H9 (cell line): ENCODE measurements at regions not wholly inside any gene's neighbourhood (a gene's known extent, or its start where the extent isn't known, plus 50 kb on each side); places are given as distances from the start of the nearest gene placed in this dataset.

Experiments used
- DNase-seq: peaks from one replicate; pipeline ENCODE4 v3.0.0-alpha.2; 2017
- H2AFZ ChIP-seq: one replicate; pipeline ENCODE4 v1.6.1; 2013; ENCODE audit warnings: mild to moderate bottlenecking, low read length, control low read depth, moderate library complexity
- H2AK5ac ChIP-seq: 2 replicates; pipeline ENCODE4 v1.6.1; 2013; ENCODE audit warnings: low read length, control low read depth, mixed read lengths; ENCODE audit not compliant: insufficient read length
- H2BK120ac ChIP-seq: one replicate; pipeline ENCODE4 v1.6.1; 2013; ENCODE audit warnings: low read depth, mild to moderate bottlenecking, low read length, control low read depth, inconsistent platforms; ENCODE audit not compliant: poor library complexity, severe bottlenecking
- H2BK12ac ChIP-seq: 2 replicates; pipeline ENCODE4 v1.6.1; 2013; ENCODE audit warnings: low read length, control low read depth, mixed read lengths, low read depth; ENCODE audit not compliant: insufficient read length
- H2BK15ac ChIP-seq: 2 replicates; pipeline ENCODE4 v1.6.1; 2013; ENCODE audit warnings: low read depth, low read length, control low read depth
- H2BK20ac ChIP-seq: one replicate; pipeline ENCODE4 v1.6.1; 2013; ENCODE audit warnings: low read depth, mild to moderate bottlenecking, low read length, control low read depth, inconsistent platforms; ENCODE audit not compliant: poor library complexity, severe bottlenecking
- H2BK5ac ChIP-seq: 2 replicates; pipeline ENCODE4 v1.6.1; 2013; ENCODE audit warnings: low read length, control low read depth, mixed read lengths; ENCODE audit not compliant: insufficient read length
- H3K14ac ChIP-seq: 2 replicates; pipeline ENCODE4 v1.6.1; 2013; ENCODE audit warnings: low read length, control low read depth; ENCODE audit not compliant: insufficient read depth
- H3K18ac ChIP-seq: 2 replicates; pipeline ENCODE4 v1.6.1; 2013; ENCODE audit warnings: low read depth, mild to moderate bottlenecking, mixed read lengths, low read length, control low read depth; ENCODE audit not compliant: insufficient read length
- H3K23ac ChIP-seq: 2 replicates; pipeline ENCODE4 v1.6.1; 2013; ENCODE audit warnings: low read length, control low read depth, mixed read lengths, low read depth; ENCODE audit not compliant: insufficient read length
- H3K23me2 ChIP-seq: 2 replicates; pipeline ENCODE4 v1.6.1; 2013; ENCODE audit warnings: low read depth, mild to moderate bottlenecking, mixed read lengths, low read length, control low read depth; ENCODE audit not compliant: insufficient read length, poor library complexity, severe bottlenecking
- H3K27ac ChIP-seq: 2 replicates; pipeline ENCODE4 v1.5.1; 2013; ENCODE audit warnings: low read length, control low read depth, mixed read lengths, low read depth; ENCODE audit not compliant: insufficient read length
- H3K27me3 ChIP-seq: 2 replicates; pipeline ENCODE4 v1.6.1; 2013; ENCODE audit warnings: low read length, control low read depth, inconsistent platforms; ENCODE audit not compliant: insufficient read depth
- H3K4ac ChIP-seq: 2 replicates; pipeline ENCODE4 v1.6.1; 2013; ENCODE audit warnings: low read depth, mild to moderate bottlenecking, control low read depth, inconsistent platforms, low read length, moderate library complexity
- H3K4me1 ChIP-seq: 2 replicates; pipeline ENCODE4 v1.6.1; 2013; ENCODE audit warnings: low read length, control low read depth, inconsistent platforms; ENCODE audit not compliant: insufficient read depth
- H3K4me2 ChIP-seq: 2 replicates; pipeline ENCODE4 v1.6.1; 2013; ENCODE audit warnings: low read length, control low read depth, mixed read lengths; ENCODE audit not compliant: insufficient read length, insufficient read depth
- H3K56ac ChIP-seq: 2 replicates; pipeline ENCODE4 v1.6.1; 2013; ENCODE audit warnings: low read depth, mild to moderate bottlenecking, mixed read lengths, low read length, control low read depth; ENCODE audit not compliant: insufficient read length
- H3K79me1 ChIP-seq: 2 replicates; pipeline ENCODE4 v1.6.1; 2013; ENCODE audit warnings: low read depth, mild to moderate bottlenecking, moderate library complexity, low read length, control low read depth, inconsistent platforms; ENCODE audit not compliant: insufficient read depth, poor library complexity, severe bottlenecking
- H3K79me2 ChIP-seq: 2 replicates; pipeline ENCODE4 v1.6.1; 2013; ENCODE audit warnings: low read length, control low read depth, inconsistent platforms; ENCODE audit not compliant: insufficient read depth
- H3K9ac ChIP-seq: 2 replicates; pipeline ENCODE4 v1.6.1; 2013; ENCODE audit warnings: low read length, control low read depth, mixed read lengths; ENCODE audit not compliant: insufficient read length; ENCODE audit errors: extremely low read depth
- H3K9me3 ChIP-seq: one replicate; pipeline ENCODE4 v1.6.1; 2013; ENCODE audit warnings: low read depth, low read length, inconsistent platforms; ENCODE audit not compliant: control insufficient read depth
- H3T11ph ChIP-seq: one replicate; pipeline ENCODE4 v1.6.1; 2013; ENCODE audit warnings: mild to moderate bottlenecking, low read length, control low read depth, inconsistent platforms
- H4K20me1 ChIP-seq: one replicate; pipeline ENCODE4 v1.6.1; 2013; ENCODE audit not compliant: control insufficient read depth, insufficient read length, insufficient read depth
- H4K5ac ChIP-seq: 2 replicates; pipeline ENCODE4 v1.6.1; 2013; ENCODE audit warnings: low read depth, mild to moderate bottlenecking, mixed read lengths, low read length, control low read depth; ENCODE audit not compliant: insufficient read length
- H4K8ac ChIP-seq: replicated peaks from 2 replicates; pipeline ENCODE4 v1.6.1; 2013; ENCODE audit warnings: low read length, control low read depth, mixed read lengths, low read depth; ENCODE audit not compliant: insufficient read length
- H4K91ac ChIP-seq: 2 replicates; pipeline ENCODE4 v1.6.1; 2013; ENCODE audit warnings: low read depth, mild to moderate bottlenecking, moderate library complexity, mixed read lengths, low read length, control low read depth; ENCODE audit not compliant: insufficient read length
- H3K27ac Mint-ChIP-seq, 3 experiments: 2 replicates in 2 of 3; 3 replicates in 1 of 3; pipeline ENCODE4 v1.8.0; 2020 to 2021; ENCODE audit warnings: mixed read lengths in 3 of 3, mild to moderate bottlenecking in 1 of 3, moderate library complexity in 1 of 3
- H3K27me3 Mint-ChIP-seq: 2 replicates; pipeline ENCODE4 v1.8.0; 2021; ENCODE audit warnings: low read depth, mild to moderate bottlenecking, moderate library complexity, mixed read lengths
- H3K36me3 Mint-ChIP-seq, 3 experiments: 2 replicates in 2 of 3; 3 replicates in 1 of 3; pipeline ENCODE4 v1.8.0; 2020 to 2021; ENCODE audit warnings: low read depth in 3 of 3, mixed read lengths in 3 of 3; ENCODE audit not compliant: insufficient read depth in 1 of 3
- H3K4me1 Mint-ChIP-seq, 2 experiments: 2 replicates each; pipeline ENCODE4 v1.8.0; 2020; ENCODE audit warnings: mixed read lengths in 2 of 2
- H3K4me3 Mint-ChIP-seq, 2 experiments: 2 replicates in 1 of 2; 3 replicates in 1 of 2; pipeline ENCODE4 v1.8.0; 2020 to 2021; ENCODE audit warnings: mild to moderate bottlenecking in 2 of 2, mixed read lengths in 2 of 2, moderate library complexity in 1 of 2
- H3K9me3 Mint-ChIP-seq, 2 experiments: 2 replicates in 1 of 2; 3 replicates in 1 of 2; pipeline ENCODE4 v1.8.0; 2020; ENCODE audit warnings: mild to moderate bottlenecking in 2 of 2, mixed read lengths in 2 of 2, moderate library complexity in 1 of 2
- WGBS: extraction: QIAGEN DNeasy Blood & Tissue Kit; methylation state at CpG from one replicate; pipeline ENCODE4 v1.1.7; 2013; ENCODE audit warnings: missing lambda C conversion rate, low lambda C conversion rate, mixed read lengths; ENCODE audit not compliant: insufficient read length; ENCODE audit errors: extremely low coverage; 5-methylcytosine and 5-hydroxymethylcytosine counted together
- TF ChIP-seq, protein P1 (sequence below): fragments of 200-600 bp; sonication (generic); conservative IDR thresholded peaks from 3 replicates; pipeline ENCODE4 v1.8.0; 2021; ENCODE audit warnings: antibody characterized with exemption, mild to moderate bottlenecking

DNA sequence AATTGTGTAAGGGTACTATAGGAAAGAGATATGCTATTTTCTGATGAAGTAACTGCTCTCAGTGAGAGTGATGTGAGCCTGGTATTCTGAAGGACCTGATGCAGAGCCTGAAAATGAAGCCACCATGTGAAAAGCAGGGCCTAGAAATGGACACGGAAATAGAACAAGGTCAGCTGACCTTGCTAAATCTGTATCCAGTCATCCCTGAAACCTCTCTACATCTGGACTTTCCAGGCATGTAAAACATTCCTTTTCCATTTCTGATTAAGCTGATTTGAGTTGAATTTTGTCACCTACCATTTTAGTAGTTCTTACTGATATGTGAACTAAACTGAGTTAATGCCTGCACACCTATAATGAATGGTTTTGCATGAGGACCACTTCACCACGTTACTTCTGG, 72.4 kb upstream of the NEIL3 start:
- Histone ChIP-seq H2BK15ac (no peak overlapping the region), H2BK120ac (no peak overlapping the region), H2AK5ac (no peak overlapping the region), H3K27ac (no peak overlapping the region), H3K79me1 (no peaks in the 10 kb centered on the region), H3K4me2 (no peak overlapping the region), H3K79me2 (no peaks in the 10 kb centered on the region), H4K91ac (no peak overlapping the region), H3K18ac (no peak overlapping the region), H3K56ac (no peak overlapping the region), H4K8ac (no peak overlapping the region), H3K14ac (no peak overlapping the region), H3K23ac (no peak overlapping the region), H4K20me1 (no peaks in the 10 kb centered on the region), H3K4me1 (no peaks in the 10 kb centered on the region), H2BK12ac (no peak overlapping the region), H3K9ac (no peak overlapping the region), H3T11ph (no peak overlapping the region), H2BK20ac (no peak overlapping the region), H3K4ac (no peak overlapping the region), H3K9me3 (no peaks in the 10 kb centered on the region), H4K5ac (no peak overlapping the region), H3K23me2 (no peaks in the 10 kb centered on the region), H2AFZ (no peak overlapping the region), H3K27me3 (no peaks in the 10 kb centered on the region), H2BK5ac (no peak overlapping the region)
- Mint-ChIP-seq H3K9me3 (no peaks in the 10 kb centered on the region), H3K4me3 (no peak overlapping the region), H3K36me3 (peaks cover 0 to 4% (median 0%) of the 10 kb centered on the region in 3 experiments; a peak in 1 of 7 replicates), H3K27me3 (no peaks in the 10 kb centered on the region), H3K4me1 (no peaks in the 10 kb centered on the region), H3K27ac (no peak overlapping the region)
- no peak for DNase-seq
- TF ChIP-seq, protein P1, sequence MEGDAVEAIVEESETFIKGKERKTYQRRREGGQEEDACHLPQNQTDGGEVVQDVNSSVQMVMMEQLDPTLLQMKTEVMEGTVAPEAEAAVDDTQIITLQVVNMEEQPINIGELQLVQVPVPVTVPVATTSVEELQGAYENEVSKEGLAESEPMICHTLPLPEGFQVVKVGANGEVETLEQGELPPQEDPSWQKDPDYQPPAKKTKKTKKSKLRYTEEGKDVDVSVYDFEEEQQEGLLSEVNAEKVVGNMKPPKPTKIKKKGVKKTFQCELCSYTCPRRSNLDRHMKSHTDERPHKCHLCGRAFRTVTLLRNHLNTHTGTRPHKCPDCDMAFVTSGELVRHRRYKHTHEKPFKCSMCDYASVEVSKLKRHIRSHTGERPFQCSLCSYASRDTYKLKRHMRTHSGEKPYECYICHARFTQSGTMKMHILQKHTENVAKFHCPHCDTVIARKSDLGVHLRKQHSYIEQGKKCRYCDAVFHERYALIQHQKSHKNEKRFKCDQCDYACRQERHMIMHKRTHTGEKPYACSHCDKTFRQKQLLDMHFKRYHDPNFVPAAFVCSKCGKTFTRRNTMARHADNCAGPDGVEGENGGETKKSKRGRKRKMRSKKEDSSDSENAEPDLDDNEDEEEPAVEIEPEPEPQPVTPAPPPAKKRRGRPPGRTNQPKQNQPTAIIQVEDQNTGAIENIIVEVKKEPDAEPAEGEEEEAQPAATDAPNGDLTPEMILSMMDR, result no peak
- WGBS, result no CpG with 5 or more reads among the region's 2 CpGs
